Skeletal muscle satellite cell (primary cell): ENCODE measurements at regions not wholly inside any gene's neighbourhood (a gene's known extent, or its start where the extent isn't known, plus 50 kb on each side); places are given as distances from the start of the nearest gene placed in this dataset.

Experiments used
- H3K27me3 ChIP-seq: 2 replicates; pipeline ENCODE4 v1.7.0; 2013; ENCODE audit warnings: low read length; ENCODE audit not compliant: control insufficient read depth, insufficient read depth
- H3K36me3 ChIP-seq: 2 replicates; pipeline ENCODE4 v1.7.0; 2013; ENCODE audit warnings: mild to moderate bottlenecking, control low read depth, low read length; ENCODE audit not compliant: insufficient read depth
- H3K4me1 ChIP-seq: 2 replicates; pipeline ENCODE4 v1.7.0; 2013; ENCODE audit warnings: low read length; ENCODE audit not compliant: control insufficient read depth, insufficient read depth
- H3K4me2 ChIP-seq: 2 replicates; pipeline ENCODE4 v1.7.0; 2013; ENCODE audit warnings: mild to moderate bottlenecking, low read length
- H3K4me3 ChIP-seq: 2 replicates; pipeline ENCODE4 v1.7.0; 2013; ENCODE audit warnings: low read length
- H3K9ac ChIP-seq: 2 replicates; pipeline ENCODE4 v1.7.0; 2013; ENCODE audit warnings: mild to moderate bottlenecking, low read depth, low read length, moderate library complexity
- H3K9me3 ChIP-seq: replicated peaks from 2 replicates; pipeline ENCODE4 v1.7.0; 2013; ENCODE audit warnings: mild to moderate bottlenecking, control low read depth, low read length

- H3K27me3 ChIP-seq: peaks cover 51% of the 10 kb centered on the region
- no peaks in the 10 kb centered on the region for H3K4me1 ChIP-seq
- no peaks in the 10 kb centered on the region for H3K36me3 ChIP-seq
- H3K4me3 ChIP-seq: no peak overlapping the region
- H3K9me3 ChIP-seq: no peaks in the 10 kb centered on the region
- no peak overlapping the region for H3K4me2 ChIP-seq
- H3K9ac ChIP-seq: no peak overlapping the region
Observed at GRCh38 chrX:104430742-104431119, 135.3 kb upstream of the IL1RAPL2 start.

DNA sequence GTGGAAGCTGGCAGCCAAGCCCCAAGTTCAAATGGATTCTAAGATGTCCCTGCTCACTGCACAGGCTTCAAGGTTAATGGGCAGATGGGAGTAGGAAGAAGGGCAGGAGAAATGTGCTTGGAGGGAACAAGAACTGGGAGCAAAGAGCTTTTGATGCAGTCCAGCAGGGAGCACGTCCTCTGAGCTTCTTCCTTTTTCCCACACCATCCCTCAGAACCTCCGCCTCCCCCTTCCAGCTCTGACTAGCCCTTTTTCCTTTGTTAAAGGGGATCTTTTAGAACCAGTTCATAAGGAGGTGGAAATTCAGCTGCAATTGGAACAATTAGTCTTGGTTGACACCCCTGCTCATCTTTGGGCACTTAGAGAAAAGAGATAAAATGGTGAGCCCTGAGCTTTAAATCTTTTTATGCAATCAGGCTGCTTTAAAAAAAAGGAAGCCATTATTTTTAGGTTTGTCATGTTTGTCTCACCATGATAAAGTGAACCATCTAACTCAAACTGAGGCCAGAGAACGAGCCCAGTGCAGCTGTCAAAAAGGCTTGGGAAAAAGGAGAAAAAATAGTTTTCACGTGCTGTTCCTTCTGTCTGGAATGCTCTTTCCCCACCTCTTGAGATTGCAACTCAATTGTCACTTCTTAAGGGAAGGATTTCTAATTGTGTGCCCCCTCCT is 135.8 kb upstream of the IL1RAPL2 start:
- Histone ChIP-seq H3K9me3 (no peaks in the 10 kb centered on the region), H3K4me1 (no peaks in the 10 kb centered on the region), H3K4me2 (no peak overlapping the region), H3K9ac (no peak overlapping the region), H3K4me3 (no peak overlapping the region), H3K36me3 (no peaks in the 10 kb centered on the region), H3K27me3 (peaks cover 49% of the 10 kb centered on the region)

GRCh38 chrX:104428231-104428630 is 137.8 kb upstream of the IL1RAPL2 start:
- Histone ChIP-seq H3K4me1 (no peaks in the 10 kb centered on the region), H3K36me3 (no peaks in the 10 kb centered on the region), H3K4me3 (no peak overlapping the region), H3K9me3 (no peaks in the 10 kb centered on the region), H3K27me3 (peaks cover 50% of the 10 kb centered on the region), H3K4me2 (no peak overlapping the region), H3K9ac (no peak overlapping the region)

DNA sequence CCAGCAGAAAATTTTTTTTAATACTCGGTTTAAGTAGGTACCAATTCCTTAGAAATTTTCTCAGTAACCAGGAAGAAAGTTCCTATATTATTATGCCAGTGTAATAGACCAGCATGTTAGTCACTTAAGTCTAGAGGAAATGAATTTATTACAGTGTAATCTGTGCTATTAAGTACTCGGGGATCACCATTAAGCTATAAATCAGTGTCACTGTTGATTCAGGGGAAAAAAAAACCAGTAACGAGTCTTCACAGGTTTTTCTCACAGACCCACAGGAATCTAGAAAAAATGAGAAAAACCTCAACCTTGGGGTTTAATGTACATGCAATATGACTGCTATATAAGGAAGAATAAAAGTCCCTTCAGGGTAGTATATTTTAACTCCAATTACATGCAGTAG is 138.3 kb upstream of the IL1RAPL2 start:
- no peak overlapping the region for H3K4me3 ChIP-seq
- H3K4me2 ChIP-seq: no peak overlapping the region
- no peaks in the 10 kb centered on the region for H3K4me1 ChIP-seq
- no peaks in the 10 kb centered on the region for H3K36me3 ChIP-seq
- H3K9me3 ChIP-seq: no peaks in the 10 kb centered on the region
- peaks cover 47% of the 10 kb centered on the region for H3K27me3 ChIP-seq
- H3K9ac ChIP-seq: no peak overlapping the region

DNA sequence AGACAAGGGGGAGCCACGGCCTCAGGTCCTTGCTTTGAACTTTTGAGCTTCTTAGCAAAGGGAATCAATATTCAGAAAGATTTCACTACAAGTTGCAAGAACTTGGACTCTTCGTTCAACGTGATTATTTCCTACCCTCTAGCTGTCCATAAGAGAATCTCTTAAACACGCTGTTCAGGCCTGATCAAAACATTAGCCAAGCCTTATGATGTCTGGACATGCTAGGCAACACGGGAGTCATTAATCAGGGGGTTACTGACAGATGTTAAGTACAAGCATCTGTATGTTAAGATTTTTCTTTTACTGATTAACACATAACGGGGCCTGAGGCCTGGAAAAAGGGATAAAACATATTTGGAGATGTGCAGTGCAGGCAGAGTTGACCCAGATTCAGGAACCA is 138.9 kb upstream of the IL1RAPL2 start:
- Histone ChIP-seq H3K9me3 (no peaks in the 10 kb centered on the region), H3K4me1 (no peaks in the 10 kb centered on the region), H3K36me3 (no peaks in the 10 kb centered on the region), H3K27me3 (peaks cover 42% of the 10 kb centered on the region), H3K4me3 (no peak overlapping the region), H3K9ac (no peak overlapping the region), H3K4me2 (no peak overlapping the region)

DNA sequence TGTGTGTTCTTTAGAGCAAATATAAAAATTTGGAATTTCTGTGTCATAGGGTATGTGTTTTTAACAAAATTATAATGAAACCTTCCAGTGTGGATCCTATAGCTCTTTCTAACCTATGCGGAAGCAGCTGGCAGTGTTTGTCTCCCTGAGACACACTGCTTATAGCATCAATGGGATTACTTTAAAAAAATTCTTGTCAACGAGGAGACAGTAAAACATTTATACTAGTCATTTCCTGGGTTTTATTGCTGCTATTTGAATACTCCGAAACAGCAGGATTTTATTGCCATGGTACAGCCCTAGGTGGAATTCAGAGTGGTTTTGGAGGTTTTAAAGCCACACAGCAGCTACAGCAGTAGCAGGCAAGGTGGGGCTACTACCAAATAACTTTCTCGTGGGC is 145.1 kb upstream of the IL1RAPL2 start:
- Histone ChIP-seq H3K36me3 (no peaks in the 10 kb centered on the region), H3K9me3 (no peaks in the 10 kb centered on the region), H3K4me2 (no peak overlapping the region), H3K9ac (no peak overlapping the region), H3K27me3 (peaks cover 20% of the 10 kb centered on the region), H3K4me3 (no peak overlapping the region), H3K4me1 (no peaks in the 10 kb centered on the region)

DNA sequence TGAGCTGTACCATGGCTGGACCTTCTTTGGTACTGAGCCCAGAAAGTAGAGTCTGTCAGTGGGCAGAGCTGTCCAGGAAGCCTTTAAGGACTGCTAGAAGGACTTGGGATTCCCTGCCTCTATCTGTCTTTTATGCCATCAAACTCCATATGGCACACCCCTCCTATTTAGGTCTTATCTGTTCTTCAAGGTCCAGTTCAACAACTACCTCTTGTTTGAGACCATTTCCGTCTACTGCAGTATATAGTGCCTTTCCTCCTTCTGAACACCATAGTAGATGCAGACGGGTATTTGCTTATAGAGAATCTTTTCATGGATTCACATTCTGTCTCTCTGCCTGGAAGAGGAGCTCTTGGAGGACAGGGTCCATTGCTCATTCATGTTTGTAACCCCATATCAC is 146.1 kb upstream of the IL1RAPL2 start:
- no peaks in the 10 kb centered on the region for H3K36me3 ChIP-seq
- no peak overlapping the region for H3K4me2 ChIP-seq
- H3K4me3 ChIP-seq: no peak overlapping the region
- no peaks in the 10 kb centered on the region for H3K9me3 ChIP-seq
- H3K27me3 ChIP-seq: peaks cover 16% of the 10 kb centered on the region
- H3K4me1 ChIP-seq: no peaks in the 10 kb centered on the region
- no peak overlapping the region for H3K9ac ChIP-seq

DNA sequence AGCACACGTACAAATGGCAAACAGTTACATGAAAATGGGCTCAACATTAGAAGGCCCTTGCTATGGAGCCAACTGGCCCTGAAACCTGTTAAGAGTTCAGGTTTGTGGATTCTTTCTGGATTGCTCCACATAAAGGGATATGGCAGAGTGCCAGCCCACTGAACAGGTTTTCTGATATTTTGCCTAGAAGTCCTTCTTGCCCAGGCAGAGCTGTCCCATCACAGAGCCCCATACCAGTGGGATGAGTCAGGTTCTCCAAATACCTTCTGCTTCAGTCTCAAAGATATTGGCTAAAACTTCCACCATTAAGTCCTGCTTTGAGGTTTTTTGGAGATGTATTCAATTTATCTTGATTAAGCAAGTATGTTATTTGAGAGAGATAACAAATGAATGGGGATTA is 146.8 kb upstream of the IL1RAPL2 start:
- H3K4me3 ChIP-seq: no peak overlapping the region
- H3K36me3 ChIP-seq: no peaks in the 10 kb centered on the region
- H3K9ac ChIP-seq: no peak overlapping the region
- no peaks in the 10 kb centered on the region for H3K9me3 ChIP-seq
- H3K27me3 ChIP-seq: peaks cover 9% of the 10 kb centered on the region
- no peaks in the 10 kb centered on the region for H3K4me1 ChIP-seq
- no peak overlapping the region for H3K4me2 ChIP-seq

DNA sequence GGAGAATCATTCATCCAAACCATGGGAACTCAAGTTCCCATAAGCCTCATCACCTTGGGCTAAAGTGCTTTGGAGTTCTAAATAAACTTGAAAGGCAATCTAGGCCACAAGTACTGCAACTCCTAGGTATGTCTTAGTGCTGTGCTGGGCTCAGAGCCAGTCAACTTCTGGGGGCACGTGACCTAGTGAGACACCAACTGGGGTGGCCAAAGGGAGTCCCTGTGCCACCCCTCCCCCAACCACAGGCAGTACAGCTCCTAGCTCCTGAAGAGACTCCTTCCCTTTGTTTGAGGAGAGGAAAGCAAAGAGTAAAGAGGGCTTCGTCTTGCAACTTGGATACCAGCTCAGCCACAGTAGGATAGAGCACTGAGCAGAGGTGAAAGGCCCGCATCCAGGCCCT is 154.2 kb upstream of the IL1RAPL2 start:
- no peaks in the 10 kb centered on the region for H3K9me3 ChIP-seq
- no peaks in the 10 kb centered on the region for H3K4me1 ChIP-seq
- H3K4me2 ChIP-seq: no peak overlapping the region
- no peak overlapping the region for H3K4me3 ChIP-seq
- no peak overlapping the region for H3K9ac ChIP-seq
- H3K27me3 ChIP-seq: no peaks in the 10 kb centered on the region
- no peaks in the 10 kb centered on the region for H3K36me3 ChIP-seq

DNA sequence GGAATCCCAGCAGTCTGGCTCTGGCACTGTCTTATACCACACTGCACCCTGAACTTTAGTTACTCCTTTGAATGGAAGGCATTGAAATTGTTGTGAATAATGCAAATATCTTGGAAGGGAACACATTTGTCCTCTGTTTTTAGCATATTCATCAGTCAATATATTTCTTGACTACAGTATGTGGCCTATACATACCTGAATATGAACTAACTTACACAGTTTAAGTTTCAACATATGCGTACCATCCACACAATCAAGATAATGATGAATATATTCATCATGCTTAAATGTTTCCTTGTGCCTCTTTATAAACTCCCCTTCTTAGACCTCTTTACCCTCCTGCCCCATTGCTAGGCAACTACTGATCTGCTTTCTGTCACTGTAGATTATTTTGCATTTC is 145.7 kb upstream of the ESX1 start:
- no peak overlapping the region for H3K4me2 ChIP-seq
- H3K9me3 ChIP-seq: no peaks in the 10 kb centered on the region
- no peak overlapping the region for H3K4me3 ChIP-seq
- H3K27me3 ChIP-seq: peaks cover 22% of the 10 kb centered on the region
- H3K9ac ChIP-seq: no peak overlapping the region
- H3K4me1 ChIP-seq: no peaks in the 10 kb centered on the region
- H3K36me3 ChIP-seq: no peaks in the 10 kb centered on the region

- H3K4me1 ChIP-seq: no peaks in the 10 kb centered on the region
- H3K9me3 ChIP-seq: no peaks in the 10 kb centered on the region
- no peak overlapping the region for H3K9ac ChIP-seq
- H3K27me3 ChIP-seq: peaks cover 48% of the 10 kb centered on the region
- H3K36me3 ChIP-seq: no peaks in the 10 kb centered on the region
- H3K4me3 ChIP-seq: no peak overlapping the region
- H3K4me2 ChIP-seq: no peak overlapping the region
Observed at GRCh38 chrX:104392350-104392749, 137.6 kb upstream of the ESX1 start.

DNA sequence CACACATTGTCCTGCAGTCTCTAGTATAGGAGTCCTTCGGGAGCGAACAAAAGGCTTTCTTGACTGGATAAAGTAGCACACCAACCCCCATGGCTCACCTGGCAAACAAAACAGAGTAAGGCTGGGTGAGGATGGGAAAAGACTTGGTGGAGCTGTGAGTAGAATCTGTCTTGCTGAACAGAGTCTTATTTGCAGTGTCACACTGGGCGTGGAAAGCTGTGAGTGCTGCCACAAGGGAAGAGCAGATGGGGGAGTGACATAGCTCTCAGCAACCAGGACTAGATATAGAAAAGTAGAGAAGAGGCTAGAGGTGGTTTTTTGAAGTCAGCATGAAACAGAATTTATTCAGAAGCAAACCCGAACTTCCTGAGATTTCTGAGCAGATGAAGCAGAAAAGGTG is 137.2 kb upstream of the ESX1 start:
- Histone ChIP-seq H3K9ac (no peak overlapping the region), H3K9me3 (no peaks in the 10 kb centered on the region), H3K4me1 (no peaks in the 10 kb centered on the region), H3K27me3 (peaks cover 44% of the 10 kb centered on the region), H3K4me3 (no peak overlapping the region), H3K4me2 (no peak overlapping the region), H3K36me3 (no peaks in the 10 kb centered on the region)
